A549 (cell line): ENCODE measurements at regions not wholly inside any gene's neighbourhood (a gene's known extent, or its start where the extent isn't known, plus 50 kb on each side); places are given as distances from the start of the nearest gene placed in this dataset.

Source experiments
- ATAC-seq, 2 experiments: fragments of 200-7000 bp in 1 of 2; fragments of >200 bp in 1 of 2; cut with Nextera tagmentation in 1 of 2; cut with Tn5 transposase in 1 of 2; 3 replicates each; pipeline versions ENCODE4 v1.8.0 to v1.9.1; 2018 to 2020; ENCODE audit warnings: mild to moderate bottlenecking in 1 of 2, moderate library complexity in 1 of 2
- CTCF ChIA-PET: fragments of 300-600 bp; sonication (Branson Sonifier 250); formaldehyde crosslinking; extraction: SDS; loops from one replicate; lab custom pipeline; 2021; ENCODE audit warnings: antibody characterized with exemption, inconsistent platforms; lab: Yijun Ruan, JAX
- POLR2A ChIA-PET: fragments of 350-600 bp; formaldehyde crosslinking; extraction: SDS; loops from one replicate; lab custom pipeline; 2021; ENCODE audit warnings: antibody characterized with exemption, inconsistent platforms; lab: Yijun Ruan, JAX
- DNase-seq, 2 experiments: peaks; one replicate each; pipeline versions ENCODE4 v3.0.0 to v3.0.0-alpha.2; 2011 to 2016; ENCODE audit warnings: low read depth in 1 of 2, low spot score in 1 of 2
- FAIRE-seq: peaks from 2 replicates; lab custom pipeline; 2011; peaks lifted over from hg19 to GRCh38; lab: Jason Lieb, UNC
- H3K27ac ChIP-seq, 2 experiments: fragments of >200 bp; sonication (Bioruptor Twin); formaldehyde crosslinking; 3 replicates each; pipeline ENCODE4 v1.5.1; 2016 to 2017
- H3K4me1 ChIP-seq: fragments of >200 bp; sonication (Bioruptor Twin); formaldehyde crosslinking; 3 replicates; pipeline ENCODE4 v1.6.1; 2016
- H3K4me2 ChIP-seq: fragments of >200 bp; sonication (Bioruptor Twin); formaldehyde crosslinking; 3 replicates; pipeline ENCODE4 v1.6.1; 2016
- H3K4me3 ChIP-seq: fragments of >200 bp; sonication (Bioruptor Twin); formaldehyde crosslinking; 3 replicates; pipeline ENCODE4 v1.5.1; 2016
- H3K9me3 ChIP-seq: fragments of >200 bp; sonication (Bioruptor Twin); formaldehyde crosslinking; 3 replicates; pipeline ENCODE4 v1.6.1; 2016
- BHLHE40 ChIP-seq: IDR thresholded peaks from 2 replicates; pipeline ENCODE4 v1.6.1; 2012; ENCODE audit warnings: low read depth, low read length, inconsistent platforms
- CBX2 ChIP-seq: fragments of 200-600 bp; sonication (generic); IDR thresholded peaks from 2 replicates; pipeline ENCODE4 v1.6.1; 2016; ENCODE audit warnings: low read depth, mild to moderate bottlenecking, borderline replicate concordance
- CTCF ChIP-seq: fragments of >200 bp; sonication (Bioruptor Twin); formaldehyde crosslinking; IDR thresholded peaks from 3 replicates; pipeline ENCODE4 v1.5.1; 2016
- E2F6 ChIP-seq: IDR thresholded peaks from 2 replicates; pipeline ENCODE4 v1.6.1; 2012; ENCODE audit warnings: low read depth, borderline replicate concordance
- EHMT2 ChIP-seq: fragments of 200-600 bp; sonication (generic); IDR thresholded peaks from 2 replicates; pipeline ENCODE4 v1.6.1; 2016; ENCODE audit warnings: antibody characterized with exemption, low read depth, mild to moderate bottlenecking, moderate library complexity
- GATA3 ChIP-seq: IDR thresholded peaks from 2 replicates; pipeline ENCODE4 v1.6.1; 2012; ENCODE audit warnings: borderline replicate concordance
- HOXB5 ChIP-seq: fragments of 250-450 bp; sonication (Bioruptor Pico); IDR thresholded peaks from 2 replicates; pipeline ENCODE4 v1.5.0; 2020; ENCODE audit warnings: mild to moderate bottlenecking, moderate library complexity
- MAX ChIP-seq: IDR thresholded peaks from 2 replicates; pipeline ENCODE4 v1.6.1; 2012
- MAZ ChIP-seq: fragments of 150-350 bp; IDR thresholded peaks from 2 replicates; pipeline ENCODE4 v1.6.1; 2014; ENCODE audit warnings: antibody characterized with exemption, low read depth, low read length, borderline replicate concordance
- RCOR1 ChIP-seq: fragments of 150-350 bp; IDR thresholded peaks from 2 replicates; pipeline ENCODE4 v1.6.1; 2014; ENCODE audit warnings: antibody characterized with exemption, low read length, low read depth
- REST ChIP-seq: fragments of 200-600 bp; sonication (generic); IDR thresholded peaks from 2 replicates; pipeline ENCODE4 v1.6.1; 2016; ENCODE audit warnings: antibody characterized with exemption, mild to moderate bottlenecking, moderate library complexity
- SREBF2 ChIP-seq: fragments of 450-650 bp; IDR thresholded peaks from 2 replicates; pipeline ENCODE4 v1.6.1; 2014; ENCODE audit warnings: mild to moderate bottlenecking, moderate library complexity
- TP53 ChIP-seq: fragments of 250-450 bp; sonication (Bioruptor Pico); IDR thresholded peaks from 2 replicates; pipeline ENCODE4 v1.5.0; 2021; ENCODE audit warnings: mild to moderate bottlenecking, moderate library complexity
- ZFP36 ChIP-seq: fragments of 450-650 bp; IDR thresholded peaks from 2 replicates; pipeline ENCODE4 v1.6.1; 2014; ENCODE audit warnings: borderline replicate concordance; ENCODE audit not compliant: partially characterized antibody
- ZNF302 ChIP-seq: fragments of 250-450 bp; sonication (Bioruptor Pico); IDR thresholded peaks from 2 replicates; pipeline ENCODE4 v1.9.0; 2021; ENCODE audit warnings: inconsistent platforms, mild to moderate bottlenecking, moderate library complexity
- ZSCAN20 ChIP-seq: fragments of 250-450 bp; sonication (Bioruptor Pico); IDR thresholded peaks from 2 replicates; pipeline ENCODE4 v1.8.0; 2022; ENCODE audit warnings: mild to moderate bottlenecking, moderate library complexity
- WGBS: methylation state at CpG from one replicate; pipeline ENCODE4 v1.1.6; 2017; ENCODE audit errors: missing lambda C conversion rate; 5-methylcytosine and 5-hydroxymethylcytosine counted together

- DNase-seq (no peak), FAIRE-seq (no peak), ATAC-seq (no peak)
- CTCF ChIA-PET = no interaction called here
- 82% methylated on average over 2 of the region's 2 CpGs for WGBS
- Histone ChIP-seq H3K9me3 (no peaks in the 10 kb centered on the region), H3K27ac (no peak overlapping the region), H3K4me3 (no peak overlapping the region), H3K4me2 (no peak overlapping the region), H3K4me1 (no peaks in the 10 kb centered on the region)
- TF ChIP-seq RCOR1 = no peak
- POLR2A ChIA-PET = no interaction called here
Measured at GRCh38 chr9:90086101-90086511, 481.3 kb downstream of the GADD45G start.

GRCh38 chr9:90088434-90088833, 483.6 kb downstream of the GADD45G start:
- CTCF ChIA-PET = interaction anchor here (0.7 to 2.6 kb wide), 4 partner anchors 42 to 514 kb away, joined by 3 to 8 read pairs (median 4); no protein-coding TSS in a partner anchor
- FAIRE-seq = no peak
- no peak overlapping the region for H3K4me3 ChIP-seq
- TF ChIP-seq CBX2 (no peak), SREBF2 (no peak), HOXB5 (no peak), MAX (no peak), REST (no peak), EHMT2 (no peak)
- TF ChIP-seq, all 56 proteins: peak for 0
- WGBS = 49% methylated on average over 6 of the region's 6 CpGs
- Histone ChIP-seq H3K4me1 (no peaks in the 10 kb centered on the region), H3K27ac (no peak overlapping the region), H3K9me3 (no peaks in the 10 kb centered on the region), H3K4me2 (no peak overlapping the region)
- POLR2A ChIA-PET = no interaction called here
- DNase-seq (no peak), ATAC-seq (no peak)

- no peak overlapping the region for H3K4me3 ChIP-seq
- no peak overlapping the region for H3K27ac ChIP-seq
- ATAC-seq = no peak
- 50% methylated on average over 4 of the region's 4 CpGs for WGBS
- no peaks in the 10 kb centered on the region for H3K4me1 ChIP-seq
- no peak for FAIRE-seq
- no peaks in the 10 kb centered on the region for H3K9me3 ChIP-seq
- DNase-seq = no peak
- no peak overlapping the region for H3K4me2 ChIP-seq
- CTCF ChIA-PET = interaction anchor here (1.1 to 2.6 kb wide), 3 partner anchors 211 to 514 kb away, joined by 3 to 8 read pairs (median 3); no protein-coding TSS in a partner anchor
- TF ChIP-seq MAZ (no peak), E2F6 (no peak), GATA3 (no peak), CTCF (no peak), TP53 (no peak), ZNF302 (no peak), BHLHE40 (no peak), ZSCAN20 (CRISPR knock-in tag) (no peak), ZFP36 (no peak), CBX2 (no peak)
- POLR2A ChIA-PET = no interaction called here
Measured at GRCh38 chr9:90088856-90089255, 484.0 kb downstream of the GADD45G start.
